DMS53 treated with DMSO at 0.1 percent for 48 hours (cell line): ENCODE measurements at regions not wholly inside any gene's neighbourhood (a gene's known extent, or its start where the extent isn't known, plus 50 kb on each side); places are given as distances from the start of the nearest gene placed in this dataset.

Source experiments
- DNase-seq: peaks from one replicate; lab custom pipeline; 2025; ENCODE audit not compliant: unreplicated experiment; lab: John Stamatoyannopoulos, UW

DNA sequence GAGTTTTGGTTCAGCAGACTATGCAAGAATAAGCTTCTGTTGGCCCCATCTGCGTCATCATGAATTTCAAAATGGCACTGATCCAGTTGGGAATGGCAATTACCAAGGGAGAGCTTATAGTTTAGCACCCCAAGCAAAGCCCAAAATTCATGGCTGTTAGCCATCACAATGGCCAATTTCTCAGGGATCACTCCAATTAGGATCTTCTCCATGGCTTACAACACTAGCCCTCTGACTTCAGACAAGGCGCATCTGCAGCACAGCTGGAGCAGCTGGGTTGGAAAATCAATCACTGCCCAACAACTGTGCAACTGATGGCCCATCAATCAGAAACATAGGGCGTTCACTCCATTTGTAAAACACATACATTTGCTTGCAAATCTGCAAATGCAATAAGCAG, 273.6 kb downstream of the SRBD1 start:
- DNase-seq = no peak

DNA sequence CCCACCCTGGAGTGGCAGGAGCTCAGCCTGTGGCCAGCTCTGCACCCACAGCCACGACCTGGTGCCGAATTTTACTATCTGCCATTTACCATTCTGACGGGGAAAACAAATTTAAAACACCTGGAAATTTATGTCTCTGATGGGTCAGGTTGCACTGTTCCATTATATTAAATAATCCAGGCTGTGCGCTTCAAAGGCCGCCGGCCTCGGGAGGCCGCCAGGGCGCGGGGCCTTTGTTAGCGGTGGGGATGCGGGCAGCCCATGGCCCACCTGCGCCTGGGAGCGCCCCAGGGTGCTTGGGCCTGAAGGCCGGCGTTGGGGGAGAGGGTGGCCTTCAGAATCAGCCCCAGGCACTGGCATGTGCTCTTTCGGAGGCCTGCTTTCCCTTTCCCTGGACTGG, 276.9 kb downstream of the SRBD1 start:
- DNase-seq = no peak

DNA sequence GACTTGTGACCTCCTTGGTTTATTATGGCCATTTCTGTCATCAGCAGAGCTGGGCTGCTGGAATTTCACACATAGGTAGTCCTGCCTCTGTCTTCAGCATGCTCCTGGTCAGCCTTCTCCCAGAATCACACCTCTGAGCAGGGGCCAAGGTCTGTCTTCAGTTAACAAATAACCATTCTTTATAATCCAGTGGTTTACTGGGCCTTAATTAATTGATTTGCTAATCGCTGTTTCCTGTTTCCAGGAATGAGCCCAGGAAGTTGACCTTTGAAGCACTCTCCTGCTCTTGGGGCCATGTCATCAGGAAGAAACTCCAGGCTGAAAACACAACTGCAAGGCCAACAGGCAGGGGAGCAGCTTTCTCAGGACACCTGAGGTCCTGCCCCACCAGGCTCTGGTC, 278.5 kb downstream of the SRBD1 start:
- DNase-seq = no peak

DNA sequence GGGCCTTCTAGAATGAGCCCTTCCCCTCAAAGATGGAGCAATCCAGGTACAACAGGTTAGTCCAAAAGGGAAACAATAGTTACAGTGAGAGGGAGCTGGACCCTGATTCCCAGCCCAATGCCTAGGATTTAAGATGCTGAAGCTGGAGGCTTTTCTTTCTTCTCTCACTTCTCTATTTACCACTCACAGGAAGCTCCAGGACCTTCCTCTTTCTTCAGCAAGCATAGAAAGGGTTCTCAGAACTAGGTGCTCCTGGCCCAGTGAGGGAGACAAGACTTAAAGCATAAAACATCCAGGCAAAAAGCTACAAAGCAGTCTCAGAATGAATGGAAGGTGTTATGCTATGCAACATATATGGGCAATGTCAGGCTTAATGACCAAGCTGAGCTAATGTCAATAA, 279.0 kb downstream of the SRBD1 start:
- no peak for DNase-seq

DNA sequence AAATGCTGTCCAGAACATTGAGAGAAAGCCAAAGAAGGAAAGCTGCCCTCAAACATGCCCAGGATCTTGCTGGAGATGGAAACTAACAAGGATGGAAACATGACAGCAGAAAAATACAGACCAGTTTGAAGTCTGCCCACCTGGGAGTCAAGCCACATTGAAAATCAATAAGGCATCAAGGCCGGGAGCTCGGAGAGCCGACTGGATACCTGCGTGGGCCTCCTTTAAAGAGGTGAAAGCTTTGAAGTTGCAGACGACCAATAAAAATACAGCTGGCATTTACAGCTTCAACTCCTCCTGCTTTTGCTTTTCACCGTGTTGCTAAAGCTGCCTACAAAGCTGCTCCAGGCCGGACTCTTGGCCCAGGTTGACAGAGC, 279.7 kb downstream of the SRBD1 start:
- DNase-seq = no peak

DNA sequence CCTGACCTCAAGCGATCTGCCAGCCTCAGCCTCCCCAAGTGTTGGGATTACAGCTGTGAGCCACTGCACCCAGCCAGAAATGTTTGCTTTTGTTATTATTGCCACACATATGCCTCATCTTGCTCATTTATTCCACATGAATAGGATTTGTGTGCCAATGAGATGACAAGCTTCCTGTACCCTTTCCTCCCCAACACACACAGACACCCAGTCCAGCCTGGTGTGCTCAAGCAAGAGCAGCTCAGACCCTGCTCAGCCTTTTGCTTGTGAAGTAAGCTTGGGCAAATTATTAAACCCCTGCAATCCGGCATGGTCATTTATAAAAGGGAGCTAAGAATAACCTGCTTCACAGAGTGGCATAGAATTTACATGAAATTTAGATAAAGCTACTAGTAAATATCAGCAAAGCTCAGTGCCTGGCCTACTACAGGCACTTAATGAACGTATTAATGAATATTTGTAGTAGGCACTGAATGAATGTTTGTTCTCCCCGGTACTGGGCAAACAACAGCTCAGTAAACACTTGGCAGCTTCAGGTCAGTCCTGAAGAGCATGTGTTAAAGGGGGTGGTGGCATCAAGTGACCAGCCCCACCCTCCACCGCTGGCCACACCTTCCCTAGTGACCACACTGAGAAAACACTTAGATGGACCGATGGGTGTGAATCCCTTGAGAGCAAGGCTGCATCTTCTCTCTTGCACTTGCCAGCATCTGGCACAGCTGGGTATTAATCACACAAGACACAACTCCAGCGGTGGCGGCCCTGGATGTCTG, 280.2 kb downstream of the SRBD1 start:
- peak; percentile 92 for DNase-seq

DNA sequence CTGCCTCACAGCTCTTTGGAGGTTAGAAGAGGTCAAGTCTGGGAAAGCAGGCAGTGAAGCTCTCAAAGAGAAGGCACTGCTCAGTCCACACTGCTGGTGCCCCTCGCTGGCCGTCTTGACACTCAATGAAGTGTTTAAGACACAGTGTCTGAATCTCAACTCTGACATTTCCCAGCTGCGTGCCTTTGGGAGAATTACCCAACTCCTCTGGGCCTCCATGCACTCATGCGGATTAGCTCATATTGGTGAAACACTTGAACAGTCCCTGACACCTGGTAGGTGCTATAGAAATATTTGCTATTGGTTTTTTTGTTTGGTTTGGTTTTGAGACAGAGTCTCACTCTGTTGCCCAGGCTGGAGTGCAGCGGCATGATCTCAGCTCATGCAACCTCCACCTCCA, 281.0 kb downstream of the SRBD1 start:
- peak; percentile 65 for DNase-seq

DNA sequence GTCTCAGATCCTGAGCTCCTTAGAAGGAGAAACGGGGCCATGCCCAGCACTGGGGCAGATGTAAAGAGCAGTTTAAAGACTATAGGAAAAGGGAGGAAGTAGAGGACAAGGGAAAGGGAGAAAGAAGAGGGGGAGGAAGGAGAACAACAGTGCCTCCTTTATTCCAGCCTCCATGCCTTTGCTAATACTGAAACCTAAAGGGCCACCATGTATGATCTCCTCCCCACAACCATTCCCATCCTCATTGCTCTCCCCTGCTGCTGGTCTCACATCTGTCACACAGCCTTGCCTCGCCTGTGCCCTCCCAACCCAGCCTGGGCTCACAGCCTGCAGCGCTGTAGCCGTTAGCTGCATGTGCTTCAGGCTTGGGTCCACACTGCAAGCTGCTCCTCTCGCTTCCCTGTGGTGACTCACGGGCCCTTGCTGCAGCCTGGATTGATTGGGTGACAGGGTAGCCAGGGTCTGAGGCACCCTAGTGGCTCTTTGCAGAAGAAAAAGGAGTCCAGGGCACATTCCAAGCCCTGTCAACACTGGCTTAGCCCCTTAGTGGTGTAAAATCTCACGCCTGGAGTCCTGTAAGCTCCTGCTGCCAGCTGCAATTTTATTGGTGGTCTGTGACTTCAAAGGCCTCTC, 281.9 kb downstream of the SRBD1 start:
- peak; percentile 69 for DNase-seq

DNA sequence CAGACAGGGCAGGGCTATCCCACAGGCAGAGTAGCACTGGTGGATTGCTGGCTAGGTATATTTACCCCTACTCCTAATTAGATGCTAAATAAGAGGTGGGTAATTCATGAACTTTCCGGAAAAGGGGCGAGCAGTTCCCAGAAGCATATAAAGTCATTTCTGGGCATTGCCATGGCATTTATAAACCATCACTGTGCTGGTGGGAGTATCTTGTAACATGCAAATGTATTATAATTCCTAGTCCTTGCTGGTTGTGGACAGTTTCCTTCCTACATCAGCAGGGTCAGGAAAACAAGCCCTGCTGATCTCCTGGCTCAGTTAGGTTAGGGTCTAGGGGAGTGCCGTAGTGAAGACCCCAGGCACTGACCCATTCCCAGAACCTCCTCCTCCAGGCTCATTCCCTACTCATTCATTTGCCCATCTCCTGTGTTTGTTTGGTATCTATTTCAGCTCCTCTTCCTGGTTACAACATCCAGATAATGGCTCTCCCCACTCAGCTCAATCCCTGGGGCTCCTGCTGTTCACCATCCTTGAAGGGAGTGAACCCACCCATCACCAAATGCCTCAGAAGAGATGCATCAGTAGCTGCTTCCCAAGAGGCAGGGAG, 282.7 kb downstream of the SRBD1 start:
- no peak for DNase-seq

DNA sequence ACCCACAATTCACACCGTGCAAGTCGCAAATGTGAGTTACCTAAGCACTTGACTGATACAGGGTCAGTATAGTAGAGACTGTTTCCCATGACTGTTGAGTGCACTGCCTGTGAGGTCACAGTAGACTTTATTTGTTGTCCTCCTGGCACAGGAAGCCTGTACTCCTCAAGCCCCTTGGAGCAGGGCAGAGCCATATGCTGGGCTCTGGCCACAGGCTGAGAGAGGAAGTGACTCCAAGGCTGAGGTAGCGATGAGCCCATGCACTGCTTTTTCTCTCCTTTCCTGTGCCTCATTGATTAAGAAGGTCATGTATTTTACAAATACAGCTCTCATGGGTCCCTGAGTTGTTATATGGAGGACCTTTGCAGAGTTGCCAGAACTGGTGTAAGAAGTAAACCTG, 287.7 kb downstream of the SRBD1 start:
- no peak for DNase-seq

DNA sequence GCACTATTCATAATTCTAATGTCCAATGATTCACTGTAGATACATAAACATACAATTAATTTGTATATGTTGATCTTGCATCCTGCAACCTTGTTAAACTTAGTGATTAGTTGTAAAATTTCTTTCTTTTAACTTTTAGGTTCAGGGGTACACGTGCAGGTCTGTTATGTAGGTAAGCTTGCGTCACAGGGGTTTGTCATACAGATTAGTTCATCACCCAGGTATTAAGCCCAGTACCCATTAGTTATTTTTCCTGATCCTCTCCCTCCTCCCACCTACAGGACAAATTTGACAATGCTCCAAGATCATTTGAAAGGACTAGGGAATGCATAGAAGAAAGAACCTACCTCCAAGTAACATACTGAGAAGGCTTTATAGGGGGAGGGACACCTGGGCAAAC, 290.1 kb downstream of the SRBD1 start:
- DNase-seq = no peak

DNA sequence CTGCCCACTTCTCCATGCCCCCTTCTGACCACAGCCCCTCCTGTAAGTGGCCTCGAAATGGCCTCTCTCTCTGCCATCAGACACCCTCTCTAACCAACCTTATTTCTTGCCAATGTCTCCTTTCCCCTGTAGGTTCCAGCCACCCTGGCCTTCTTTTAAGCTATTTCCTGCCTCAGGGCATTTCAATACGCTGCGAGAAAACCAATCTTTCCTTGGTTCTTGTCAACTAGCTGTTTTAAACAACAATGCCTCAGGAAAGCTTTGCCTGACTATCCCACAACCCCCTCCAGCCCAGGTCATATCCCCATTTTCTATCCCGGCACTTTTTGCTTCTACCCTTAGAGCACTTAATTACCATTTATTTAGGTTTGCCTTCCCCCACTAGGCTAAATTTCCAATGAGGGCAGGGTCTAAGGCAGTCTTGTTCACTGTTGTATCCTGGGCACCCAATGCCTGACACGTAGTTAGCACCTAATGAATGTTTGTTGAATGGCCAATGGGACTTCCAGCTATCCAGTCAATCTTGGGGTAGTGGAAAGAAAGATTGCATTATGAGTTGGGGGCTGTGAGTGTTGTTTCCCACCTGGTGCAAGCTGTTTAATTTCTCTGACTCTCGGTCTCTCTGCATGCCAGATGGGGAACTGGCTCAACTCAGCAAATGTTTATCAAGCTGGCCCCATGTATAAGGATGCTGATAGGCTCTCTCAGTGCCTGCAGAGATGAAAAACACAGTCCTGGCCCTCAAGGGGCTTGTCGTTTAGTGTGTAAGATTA, 291.2 kb downstream of the SRBD1 start:
- no peak for DNase-seq

DNA sequence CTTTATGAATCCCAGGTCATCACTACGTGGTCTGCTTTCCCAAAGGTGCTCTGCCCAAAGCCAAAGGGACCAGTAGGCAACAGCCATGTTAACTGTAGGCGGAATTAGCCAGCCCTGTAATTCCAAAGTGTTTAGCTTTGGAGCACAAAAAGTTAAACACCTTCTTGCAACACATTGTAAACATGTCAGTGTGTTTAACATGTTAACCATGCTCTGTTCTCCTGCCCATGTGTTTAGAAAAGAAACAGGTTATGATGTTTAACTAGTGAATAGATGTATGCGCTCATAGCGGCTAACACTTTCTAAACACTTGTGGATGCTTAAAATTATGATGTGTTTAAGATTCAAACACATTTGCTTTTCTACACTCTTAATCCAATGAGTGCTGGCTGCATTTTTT, 292.4 kb downstream of the SRBD1 start:
- no peak for DNase-seq

DNA sequence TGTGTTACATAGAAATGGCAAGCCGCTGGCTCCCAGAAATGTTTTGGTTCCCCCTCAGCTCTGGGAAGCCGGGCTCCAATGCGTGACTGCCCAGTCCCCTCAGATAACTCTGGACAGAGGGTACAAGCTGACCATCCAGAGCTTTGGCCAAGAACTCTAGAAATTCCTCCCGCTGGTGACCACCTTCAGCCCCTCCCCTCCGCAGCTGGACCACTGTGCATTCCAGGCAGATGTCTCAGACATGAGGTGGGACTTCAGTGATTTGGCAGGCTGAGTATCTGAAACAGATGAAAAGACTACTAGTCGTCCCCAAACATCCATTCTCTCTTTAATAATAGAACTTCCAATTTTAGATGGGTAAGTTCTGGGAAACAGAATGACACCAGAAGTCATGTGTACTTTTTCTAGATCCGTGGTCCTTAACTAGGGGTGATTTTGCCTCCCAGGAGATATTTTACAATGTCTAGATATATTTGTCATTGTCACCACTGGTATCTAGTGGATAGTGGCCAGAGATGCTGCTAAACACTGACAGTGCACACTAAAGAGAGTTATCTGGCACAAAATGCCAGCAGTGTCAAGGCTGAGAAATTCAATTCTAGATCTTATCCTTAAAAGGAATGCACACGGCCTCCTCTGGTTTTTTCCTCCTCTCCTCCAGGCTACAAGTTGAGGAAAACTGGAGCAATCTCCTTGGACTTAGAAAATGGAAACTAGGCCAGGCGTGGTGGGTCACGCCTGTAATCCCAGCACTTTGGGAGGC, 294.3 kb downstream of the SRBD1 start:
- DNase-seq = no peak

DNA sequence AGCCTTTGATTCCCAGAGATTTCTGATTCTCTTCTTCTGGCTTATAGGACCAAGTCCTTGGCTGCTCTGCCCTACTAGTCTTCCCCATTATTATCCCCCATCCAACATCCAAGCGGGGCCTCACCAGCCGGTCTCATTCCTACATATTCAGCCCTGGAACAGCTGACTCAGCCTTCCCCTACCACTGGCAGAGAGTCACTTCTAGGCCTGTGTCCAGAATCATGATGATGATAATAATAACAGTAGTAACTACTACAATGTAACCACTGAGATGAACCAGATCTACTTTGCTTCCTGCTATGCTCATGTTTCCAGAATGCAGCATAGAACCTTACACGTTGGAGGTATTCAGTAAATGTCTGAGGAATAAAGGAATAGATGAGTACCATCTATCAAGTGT, 295.2 kb downstream of the SRBD1 start:
- DNase-seq = no peak

DNA sequence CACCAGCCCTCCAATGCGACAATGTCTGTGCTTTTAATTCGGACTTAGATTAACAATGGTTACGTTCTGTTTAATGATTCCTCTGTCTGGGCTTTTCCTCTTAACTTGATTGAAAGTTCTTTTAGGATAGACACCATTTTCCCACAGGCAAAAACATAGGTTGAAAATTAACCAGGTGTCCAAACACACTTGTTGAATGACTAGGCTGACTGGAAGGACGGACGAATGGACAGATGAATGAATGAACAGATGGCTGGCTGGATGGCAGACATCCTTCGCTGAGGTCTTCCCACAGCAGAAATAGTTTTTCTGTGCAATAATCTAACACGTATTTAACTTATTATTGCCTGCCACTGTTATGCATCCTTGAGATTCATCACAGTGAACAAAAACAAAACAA, 298.8 kb downstream of the SRBD1 start:
- peak; percentile 77 for DNase-seq

DNA sequence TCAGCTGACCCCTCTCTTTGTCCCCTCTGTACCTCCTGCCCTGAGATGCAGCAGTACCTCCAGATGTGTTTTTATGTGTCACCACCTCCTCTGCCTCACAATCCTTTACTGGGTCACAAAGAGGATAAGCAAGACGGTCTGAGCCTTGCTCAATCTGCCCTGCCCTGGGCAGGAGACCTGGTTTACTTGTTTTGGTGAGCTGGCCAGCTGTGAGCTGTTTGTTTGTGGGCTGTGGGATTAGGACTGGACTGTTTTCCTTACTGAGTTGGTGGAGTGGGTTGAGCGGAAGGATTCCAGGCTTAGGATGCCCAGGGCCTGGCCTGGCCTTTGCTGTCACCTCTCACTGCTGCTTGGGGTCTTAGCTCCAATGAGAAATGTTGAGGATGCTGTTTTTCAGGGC, 299.5 kb downstream of the SRBD1 start:
- DNase-seq = no peak

DNA sequence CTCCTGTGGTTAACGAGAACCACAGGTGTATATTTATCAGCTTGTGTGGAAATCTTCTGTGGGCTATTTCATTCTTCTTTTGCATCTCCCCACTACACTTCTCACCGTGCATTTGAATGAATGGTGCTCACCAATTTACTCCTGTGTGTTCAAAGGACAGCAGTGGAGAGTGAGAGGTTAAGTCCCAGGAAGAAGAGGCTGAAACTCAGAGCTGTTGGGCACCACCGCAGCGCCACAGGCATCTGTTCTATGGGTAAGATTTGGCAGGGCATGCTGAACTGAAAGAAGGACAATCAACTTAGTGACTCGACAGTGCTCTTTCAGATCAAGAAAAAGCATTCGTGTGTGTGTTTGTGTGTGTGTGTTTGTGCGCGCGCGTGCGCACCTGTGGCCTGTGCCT, 297.9 kb upstream of the SIX2 start:
- no peak for DNase-seq

DNA sequence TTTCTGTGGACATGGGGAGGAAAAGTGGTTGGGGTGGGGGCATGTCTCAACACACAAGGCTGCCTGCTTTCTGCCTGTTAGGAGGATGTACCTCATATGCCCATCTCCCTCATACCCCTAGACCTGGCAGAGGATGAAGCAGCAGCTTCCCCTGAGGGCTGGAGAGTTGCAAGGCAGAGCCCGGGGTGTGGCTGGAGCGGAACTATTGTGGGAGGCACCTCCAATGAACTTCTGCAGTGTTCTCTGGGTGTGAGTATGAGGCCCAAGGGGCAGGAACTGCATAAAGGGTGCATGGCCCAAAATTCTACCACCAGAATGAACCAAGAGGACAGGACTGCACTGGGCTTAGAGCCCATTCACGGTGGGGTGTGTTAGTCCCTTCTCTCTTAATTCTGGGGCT, 296.3 kb upstream of the SIX2 start:
- no peak for DNase-seq

DNA sequence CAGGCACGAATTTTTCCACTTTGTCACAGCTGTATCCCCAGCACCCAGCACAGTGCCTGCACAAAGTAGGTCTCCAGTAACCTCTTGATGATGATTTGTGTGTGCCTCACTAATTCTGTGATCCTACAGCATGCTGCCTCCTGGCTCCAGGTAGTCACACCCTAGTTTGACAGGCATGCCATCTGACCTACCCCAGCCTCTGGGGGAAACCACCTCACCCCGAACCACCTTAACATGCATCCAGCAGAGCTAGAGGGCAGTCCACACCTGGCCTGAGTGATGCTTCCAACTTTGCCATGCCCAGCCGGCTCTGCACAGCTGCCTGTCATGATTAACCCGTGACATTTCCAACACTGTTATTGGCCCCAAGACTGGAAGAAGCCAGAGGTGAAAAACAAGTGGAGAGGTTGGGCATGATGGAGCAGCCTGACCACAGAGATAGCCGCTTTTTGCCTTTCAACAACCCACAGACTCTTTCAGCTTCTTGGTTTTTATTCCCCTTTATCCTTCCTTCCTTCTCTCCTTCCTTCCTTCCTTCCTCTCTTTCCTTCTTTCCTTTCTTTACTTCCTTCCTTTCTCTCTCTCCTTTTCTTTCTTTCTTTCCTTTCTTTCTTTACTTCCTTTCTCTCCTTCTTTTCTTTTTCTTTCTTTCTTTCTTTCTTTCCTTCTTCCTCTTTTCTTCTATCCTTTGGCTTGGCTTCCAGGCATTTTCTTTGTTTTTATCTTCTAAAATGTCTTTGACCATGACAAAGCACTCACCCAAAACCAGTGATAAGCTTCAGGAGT, 294.4 kb upstream of the SIX2 start:
- DNase-seq = no peak
